ENCODE measurements at regions not wholly inside any gene's neighbourhood (a gene's known extent, or its start where the extent isn't known, plus 50 kb on each side); places are given as distances from the start of the nearest gene placed in this dataset.

DNA sequence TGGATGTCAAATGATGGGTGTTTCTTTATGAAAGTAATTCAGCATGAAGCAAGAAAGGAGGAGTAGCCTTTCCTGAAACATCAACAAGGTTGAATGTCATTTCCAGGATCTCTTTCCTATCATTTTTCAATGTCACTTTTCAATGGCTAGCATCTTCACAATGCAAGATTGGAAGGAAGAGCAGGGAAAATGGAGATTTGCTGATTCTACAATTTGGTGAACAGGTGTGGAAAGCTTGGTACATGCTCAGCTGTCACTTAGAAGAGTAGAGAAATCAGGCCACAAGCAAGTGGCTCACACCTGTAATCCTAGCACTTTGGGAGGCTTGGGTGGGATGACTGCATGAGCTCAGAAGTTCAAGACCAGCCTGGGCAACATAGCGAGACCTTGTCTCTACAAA, 112.7 kb upstream of the FERMT1 start:
- Histone ChIP-seq H3K27me3 (no peaks in the 10 kb centered on the region), H3K4me1 (no peaks in the 10 kb centered on the region), H3K36me3 (no peaks in the 10 kb centered on the region), H3K27ac (no peak overlapping the region), H3K4me3 (no peak overlapping the region), H3K9me3 (no peaks in the 10 kb centered on the region)
- WGBS, 5 donors = 80 to 97% (median 92%) methylated on average over 1 of the region's 1 CpG
- intact Hi-C loops (cut with DNase I; ENCODE audit: low total_unique reads) = no loop called here
- TF ChIP-seq, protein P1, sequence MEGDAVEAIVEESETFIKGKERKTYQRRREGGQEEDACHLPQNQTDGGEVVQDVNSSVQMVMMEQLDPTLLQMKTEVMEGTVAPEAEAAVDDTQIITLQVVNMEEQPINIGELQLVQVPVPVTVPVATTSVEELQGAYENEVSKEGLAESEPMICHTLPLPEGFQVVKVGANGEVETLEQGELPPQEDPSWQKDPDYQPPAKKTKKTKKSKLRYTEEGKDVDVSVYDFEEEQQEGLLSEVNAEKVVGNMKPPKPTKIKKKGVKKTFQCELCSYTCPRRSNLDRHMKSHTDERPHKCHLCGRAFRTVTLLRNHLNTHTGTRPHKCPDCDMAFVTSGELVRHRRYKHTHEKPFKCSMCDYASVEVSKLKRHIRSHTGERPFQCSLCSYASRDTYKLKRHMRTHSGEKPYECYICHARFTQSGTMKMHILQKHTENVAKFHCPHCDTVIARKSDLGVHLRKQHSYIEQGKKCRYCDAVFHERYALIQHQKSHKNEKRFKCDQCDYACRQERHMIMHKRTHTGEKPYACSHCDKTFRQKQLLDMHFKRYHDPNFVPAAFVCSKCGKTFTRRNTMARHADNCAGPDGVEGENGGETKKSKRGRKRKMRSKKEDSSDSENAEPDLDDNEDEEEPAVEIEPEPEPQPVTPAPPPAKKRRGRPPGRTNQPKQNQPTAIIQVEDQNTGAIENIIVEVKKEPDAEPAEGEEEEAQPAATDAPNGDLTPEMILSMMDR (IDR thresholded peaks at IDR 0.05) = no peak
- no peak for TF ChIP-seq POLR2AphosphoS5 (IDR thresholded peaks at IDR 0.05)
- no peak for TF ChIP-seq EP300 (IDR thresholded peaks at IDR 0.05)
- no peak for TF ChIP-seq POLR2A (IDR thresholded peaks at IDR 0.05)
- no peak for DNase-seq

DNA sequence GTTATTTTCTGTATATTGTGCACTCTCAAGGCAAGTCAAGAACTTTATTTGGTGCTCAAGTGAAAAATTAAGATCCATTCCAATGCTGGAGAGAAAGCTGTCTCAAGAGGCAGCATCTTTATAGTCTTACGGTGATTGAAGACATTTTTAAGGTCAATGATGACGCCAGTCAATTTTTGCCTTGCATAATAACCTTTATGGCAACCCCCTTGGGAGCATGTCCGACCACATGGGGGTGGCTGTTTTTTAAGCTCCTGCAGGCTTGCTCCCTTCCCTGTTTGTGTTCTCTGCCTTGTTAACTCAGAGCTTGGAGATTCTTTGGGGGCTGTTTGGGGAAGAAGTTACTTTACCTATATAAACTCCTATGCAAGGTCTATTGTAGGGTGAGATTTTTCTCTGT, 109.6 kb upstream of the FERMT1 start:
- Histone ChIP-seq H3K27ac (no peak overlapping the region), H3K4me1 (no peaks in the 10 kb centered on the region), H3K4me3 (no peak overlapping the region), H3K9me3 (no peaks in the 10 kb centered on the region), H3K36me3 (no peaks in the 10 kb centered on the region), H3K27me3 (no peaks in the 10 kb centered on the region)
- TF ChIP-seq, protein P1 (IDR thresholded peaks at IDR 0.05) = no peak
- TF ChIP-seq EP300 (IDR thresholded peaks at IDR 0.05) = no peak
- no peak for TF ChIP-seq POLR2AphosphoS5 (IDR thresholded peaks at IDR 0.05)
- no peak for TF ChIP-seq POLR2A (IDR thresholded peaks at IDR 0.05)
- intact Hi-C loops (cut with DNase I; ENCODE audit: low total_unique reads) = no loop called here
- WGBS, 5 donors = 84 to 93% (median 89%) methylated on average over 3 of the region's 3 CpGs
- no peak for DNase-seq

DNA sequence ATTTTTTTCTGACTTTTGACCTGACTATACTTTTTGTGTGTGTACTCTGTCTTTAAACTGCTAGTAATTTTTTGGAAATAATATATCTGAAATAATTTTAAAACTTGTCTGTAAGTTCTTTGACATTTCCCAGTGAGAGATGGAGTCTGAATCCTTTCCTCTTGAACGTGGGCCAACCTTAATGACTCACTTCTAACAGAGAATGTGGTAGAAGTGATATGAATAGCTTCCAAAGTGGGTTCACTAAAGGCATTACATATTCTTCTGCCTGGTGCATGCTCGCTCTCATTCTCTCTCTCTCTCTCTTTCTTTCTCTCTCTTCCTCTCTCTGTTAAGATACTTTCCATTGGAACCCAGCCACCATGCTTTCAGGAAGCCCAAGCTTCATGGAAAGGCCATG, 108.7 kb upstream of the FERMT1 start:
- H3K36me3 ChIP-seq = no peaks in the 10 kb centered on the region
- WGBS, 5 donors = 36 to 44% (median 40%) methylated on average over 2 of the region's 2 CpGs

DNA sequence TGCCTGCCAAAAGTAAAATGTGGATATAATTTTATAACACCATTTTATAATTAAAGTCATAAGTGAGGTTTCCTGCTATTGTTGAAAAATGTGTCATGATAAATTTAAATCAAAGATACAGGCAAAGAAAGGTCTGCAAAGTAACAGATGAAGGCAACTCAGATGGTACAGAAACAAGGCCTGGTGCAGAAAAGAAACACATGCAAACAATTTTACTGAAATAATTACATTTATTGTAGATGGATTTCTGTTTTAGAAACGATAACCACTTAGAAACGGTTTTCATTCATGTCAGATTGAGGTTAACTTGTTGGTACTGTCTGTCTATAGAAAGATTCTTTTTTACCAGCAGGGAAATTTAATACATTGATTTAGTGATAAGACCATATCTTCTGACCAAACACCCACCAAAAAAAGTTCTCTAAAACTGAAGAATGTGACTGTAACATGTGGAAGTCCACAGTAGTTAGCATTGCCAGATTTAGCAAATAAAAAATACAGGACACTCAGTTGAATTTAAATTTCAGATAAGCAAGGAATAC, 105.5 kb upstream of the FERMT1 start:
- peaks cover 0 to 6% (median 5%) of the 10 kb centered on the region in 4 donors for H3K9me3 ChIP-seq
- no peaks in the 10 kb centered on the region for H3K27me3 ChIP-seq
- WGBS, 5 donors = 54 to 80% (median 78%) methylated on average over 2 of the region's 2 CpGs
- H3K27ac ChIP-seq = no peak overlapping the region
- DNase-seq = no peak
- no peak overlapping the region for H3K4me3 ChIP-seq
- TF ChIP-seq POLR2AphosphoS5 (IDR thresholded peaks at IDR 0.05) (no peak), EP300 (IDR thresholded peaks at IDR 0.05) (no peak), POLR2A (IDR thresholded peaks at IDR 0.05) (no peak)
- TF ChIP-seq, protein P1 (IDR thresholded peaks at IDR 0.05) = no peak
- H3K36me3 ChIP-seq = no peaks in the 10 kb centered on the region
- no peaks in the 10 kb centered on the region for H3K4me1 ChIP-seq
- intact Hi-C loops (cut with DNase I; ENCODE audit: low total_unique reads) = no loop called here

More for the DNA sequence above, 108.7 kb upstream of the FERMT1 start:
- no peak for TF ChIP-seq POLR2A (IDR thresholded peaks at IDR 0.05)
- TF ChIP-seq, protein P1 (IDR thresholded peaks at IDR 0.05) = no peak
- TF ChIP-seq POLR2AphosphoS5 (IDR thresholded peaks at IDR 0.05) = no peak
- TF ChIP-seq EP300 (IDR thresholded peaks at IDR 0.05) = no peak
- DNase-seq = no peak
- Histone ChIP-seq H3K27me3 (no peaks in the 10 kb centered on the region), H3K4me1 (no peaks in the 10 kb centered on the region), H3K4me3 (no peak overlapping the region), H3K9me3 (no peaks in the 10 kb centered on the region), H3K27ac (no peak overlapping the region)
- intact Hi-C loops (cut with DNase I; ENCODE audit: low total_unique reads) = no loop called here
